Inflammatory macrophage (primary cell): ENCODE measurements at regions not wholly inside any gene's neighbourhood (a gene's known extent, or its start where the extent isn't known, plus 50 kb on each side); places are given as distances from the start of the nearest gene placed in this dataset.
"Not testable (repeated sequence)": the region's sequence is repeated elsewhere in the genome, so short reads cannot be mapped to it uniquely, and the experiment has no call there.

Experiments used
- DNase-seq, 2 donors: peaks; one replicate each; pipeline ENCODE4 v3.0.0-alpha.2; 2020 to 2022

DNA sequence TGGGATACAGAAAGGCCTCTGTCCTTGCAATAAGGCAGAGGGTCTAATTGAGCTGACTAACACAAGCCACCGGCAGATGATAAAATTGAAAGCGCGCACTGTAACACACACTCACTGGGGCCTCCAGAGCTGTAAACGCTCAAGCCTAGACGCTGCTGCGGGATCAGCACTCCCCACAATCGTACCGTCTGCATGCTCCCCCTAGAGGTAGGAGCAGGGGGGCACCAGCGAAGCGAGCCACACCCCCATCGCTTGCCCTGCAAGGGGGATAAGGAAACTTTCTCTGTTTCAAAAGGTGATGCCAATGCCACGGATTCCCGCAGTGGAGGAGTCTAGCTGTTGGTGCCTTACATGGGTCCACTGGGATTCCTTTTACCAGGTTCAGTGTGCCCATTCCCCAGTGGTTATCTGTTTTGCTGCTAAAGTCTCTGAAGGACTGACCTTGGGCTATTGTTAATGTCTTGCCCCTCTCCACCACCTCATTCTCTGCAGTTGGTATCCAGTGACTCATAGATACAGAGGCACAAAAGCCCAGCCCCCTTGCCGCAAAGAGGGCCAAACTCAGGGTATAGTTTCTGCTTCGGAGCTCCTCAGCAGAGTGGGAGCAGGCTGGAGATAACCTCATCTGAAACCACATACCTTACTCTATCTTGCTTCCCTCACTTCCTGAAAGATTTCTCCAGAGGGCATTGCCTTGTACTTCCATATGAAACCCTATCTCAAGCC is 139.3 kb upstream of the KBTBD8 start:
- DNase-seq, result no peak

DNA sequence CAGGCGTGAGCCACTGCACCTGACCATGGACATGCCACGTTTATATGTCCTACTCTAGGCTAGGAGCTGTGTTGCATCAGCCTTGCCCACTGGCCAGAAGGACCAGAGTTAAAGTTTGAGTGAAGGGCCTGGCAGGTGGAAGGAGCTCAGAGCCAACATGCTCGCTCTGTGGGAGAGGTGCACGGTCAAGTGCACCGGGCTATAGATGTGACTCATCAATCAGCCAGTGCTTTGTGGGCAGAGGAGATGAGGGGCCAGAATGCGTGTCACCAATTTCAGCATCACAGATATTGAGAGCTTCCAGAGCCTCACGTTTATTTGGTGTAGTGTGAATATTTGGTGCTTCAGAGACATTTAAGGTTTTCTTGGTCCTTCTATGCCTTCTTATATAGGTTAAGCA is 137.3 kb upstream of the KBTBD8 start:
- no peak for DNase-seq

DNA sequence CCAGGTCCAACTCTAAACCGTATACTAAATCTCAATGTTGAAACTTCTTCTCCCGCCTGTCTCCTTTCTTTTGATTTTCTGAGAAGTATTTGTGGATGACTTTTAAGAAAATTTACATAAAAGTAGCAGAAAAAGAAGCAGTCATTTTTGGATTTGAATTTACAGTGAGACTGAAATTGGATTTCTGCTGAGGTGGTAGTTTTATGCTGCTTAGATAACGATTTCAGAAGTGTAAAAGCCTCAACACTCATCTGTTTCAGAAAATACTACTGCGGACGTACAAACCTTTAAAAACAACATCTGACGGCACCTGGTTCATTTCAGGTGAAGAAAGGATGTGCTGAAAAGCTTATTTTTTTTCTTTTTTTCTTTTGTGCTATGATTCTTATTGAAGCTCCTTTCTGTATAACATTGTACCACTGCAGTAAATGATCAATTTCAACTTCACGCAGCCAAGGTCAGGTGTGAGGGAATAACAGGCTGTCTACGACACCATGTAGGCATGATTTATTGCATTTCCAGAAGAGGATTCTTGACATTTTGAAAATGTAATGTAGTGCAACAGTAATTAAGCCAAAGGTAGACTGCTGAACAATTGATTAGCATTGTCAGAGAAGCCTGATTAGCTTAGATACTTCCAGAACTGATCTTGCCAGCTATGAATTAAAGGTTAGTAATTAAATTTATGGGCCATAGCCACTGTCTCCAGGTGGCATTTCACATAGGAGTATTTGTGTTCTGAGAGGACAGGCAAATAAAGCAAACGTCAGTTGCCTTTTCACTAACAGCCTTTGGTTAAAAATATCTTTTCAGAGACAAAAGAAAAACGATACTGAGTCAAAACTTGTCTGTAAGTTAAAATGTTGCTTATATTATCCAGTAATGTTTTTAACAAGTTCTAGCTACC is 134.6 kb upstream of the KBTBD8 start:
- DNase-seq, result no peak

DNA sequence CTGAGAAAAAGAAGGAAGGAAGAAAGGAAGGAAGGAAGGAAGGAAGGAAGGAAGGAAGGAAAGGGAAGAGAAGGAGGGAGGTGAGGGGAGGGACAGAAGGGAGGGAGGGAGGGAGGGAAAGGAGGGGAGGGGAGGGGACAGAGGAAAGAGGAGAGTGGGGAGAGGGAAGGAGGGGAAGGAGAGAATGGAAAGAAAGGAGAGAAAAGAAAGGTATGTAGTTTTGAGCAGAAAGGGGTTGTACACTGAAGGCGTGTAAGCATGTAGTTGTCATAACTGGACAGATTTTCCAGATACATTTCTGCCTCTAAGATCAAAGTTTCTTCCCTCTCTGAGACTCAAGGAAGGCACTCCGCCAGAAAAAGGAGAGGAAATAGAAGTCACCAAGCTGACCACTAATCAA is 113.4 kb upstream of the KBTBD8 start:
- DNase-seq, result no peak

DNA sequence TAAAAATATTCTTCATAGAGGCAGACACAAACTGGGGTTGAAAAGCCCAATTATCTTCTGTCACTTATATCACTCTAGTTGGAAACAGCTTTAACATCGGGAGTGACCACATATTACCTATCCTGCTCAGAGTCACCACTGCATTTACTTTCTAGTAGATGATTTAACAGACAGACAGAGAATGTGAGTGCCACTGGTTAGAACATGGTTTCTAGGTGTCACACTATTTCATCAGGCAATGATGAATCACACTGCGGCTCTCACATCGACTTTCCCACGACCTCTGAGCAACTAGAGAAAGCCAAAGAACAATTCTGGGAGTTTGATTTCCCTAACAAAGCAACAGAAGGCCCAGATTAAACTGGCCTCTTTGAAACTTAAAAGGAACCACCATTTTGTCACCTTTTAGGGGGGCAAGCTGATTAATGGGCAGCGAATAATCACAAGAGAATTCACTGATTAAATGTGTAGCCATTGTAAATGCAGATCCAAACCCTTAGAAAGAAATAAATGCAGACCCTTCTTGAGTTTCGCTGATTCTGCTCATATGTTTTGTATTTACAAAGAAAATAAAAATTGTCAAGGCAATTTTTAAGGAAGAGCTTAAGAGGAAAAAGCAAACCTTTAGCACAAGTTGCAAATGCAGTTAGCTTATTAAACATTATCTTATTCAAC is 112.6 kb upstream of the KBTBD8 start:
- DNase-seq, result no peak

DNA sequence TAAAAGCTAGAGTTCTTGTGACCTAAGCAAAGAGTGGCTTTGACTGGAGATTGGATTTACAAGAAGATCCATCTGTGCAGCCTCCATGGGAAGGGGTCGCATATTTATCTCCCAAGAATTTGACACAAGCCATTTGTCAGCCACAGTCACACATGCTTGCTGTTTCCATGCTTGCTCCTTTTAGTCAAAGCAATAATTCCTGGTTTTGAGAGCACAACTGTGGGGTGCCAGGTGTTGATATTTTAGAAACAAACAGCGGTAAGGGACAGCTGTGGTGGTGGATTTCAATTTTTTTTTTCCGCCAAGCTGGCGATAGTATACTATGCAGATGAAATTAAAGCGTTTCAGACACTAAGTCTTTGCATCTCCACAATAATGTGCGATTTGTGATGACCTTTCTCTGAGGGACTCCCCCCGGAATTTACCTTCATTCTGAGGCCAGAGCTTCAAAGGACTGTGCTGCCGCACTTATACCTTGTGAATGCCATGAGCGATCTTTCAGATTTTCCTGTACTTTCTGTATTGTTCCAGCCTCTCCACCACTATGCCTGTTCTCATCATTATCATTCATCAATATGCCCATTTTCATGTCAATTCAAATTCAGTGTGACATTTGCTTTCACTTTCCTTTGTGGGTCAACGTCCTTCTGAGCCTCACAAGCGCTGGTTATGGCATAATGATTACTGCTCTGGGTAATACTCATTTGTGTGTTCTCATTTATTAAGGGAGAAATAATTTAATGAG is 108.2 kb upstream of the KBTBD8 start:
- no peak for DNase-seq

DNA sequence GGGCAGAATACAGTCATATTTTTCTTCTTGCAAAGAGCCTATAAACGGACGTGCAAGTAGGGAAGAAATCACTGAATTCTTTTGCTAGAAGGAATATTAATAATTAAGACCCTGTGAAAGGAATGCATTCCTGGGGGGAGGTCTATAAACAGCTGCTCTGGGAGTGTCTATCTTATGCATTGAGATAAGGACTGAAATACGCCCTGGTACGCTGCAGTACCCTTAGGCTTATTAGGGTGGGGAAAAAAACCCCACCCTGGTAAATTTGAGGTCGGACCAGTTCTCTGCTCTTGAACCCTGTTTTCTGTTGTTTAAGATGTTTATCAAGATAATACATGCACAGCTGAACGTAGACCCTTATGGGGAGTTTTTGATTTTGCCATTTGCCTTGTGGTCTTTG is 100.0 kb upstream of the KBTBD8 start:
- DNase-seq, result no peak

DNA sequence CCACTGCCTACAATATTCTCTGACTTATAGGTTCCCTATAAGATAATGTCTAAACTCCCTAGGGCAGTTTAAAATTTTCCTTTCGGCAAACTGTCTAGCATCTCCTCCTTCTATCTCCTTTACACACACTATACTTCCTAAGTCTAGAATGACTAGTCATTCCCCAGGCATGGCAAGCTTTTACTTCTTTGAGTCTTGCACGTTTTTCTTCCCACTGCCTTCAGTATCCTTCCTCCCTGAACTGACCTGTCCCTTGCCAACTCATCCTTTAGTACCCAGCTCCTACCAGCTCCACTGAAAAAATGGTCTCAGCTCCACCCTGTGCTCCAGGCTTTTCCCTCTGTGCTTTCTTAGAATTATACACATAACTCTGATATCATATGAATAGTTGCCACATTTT is 93.8 kb upstream of the KBTBD8 start:
- no peak for DNase-seq

DNA sequence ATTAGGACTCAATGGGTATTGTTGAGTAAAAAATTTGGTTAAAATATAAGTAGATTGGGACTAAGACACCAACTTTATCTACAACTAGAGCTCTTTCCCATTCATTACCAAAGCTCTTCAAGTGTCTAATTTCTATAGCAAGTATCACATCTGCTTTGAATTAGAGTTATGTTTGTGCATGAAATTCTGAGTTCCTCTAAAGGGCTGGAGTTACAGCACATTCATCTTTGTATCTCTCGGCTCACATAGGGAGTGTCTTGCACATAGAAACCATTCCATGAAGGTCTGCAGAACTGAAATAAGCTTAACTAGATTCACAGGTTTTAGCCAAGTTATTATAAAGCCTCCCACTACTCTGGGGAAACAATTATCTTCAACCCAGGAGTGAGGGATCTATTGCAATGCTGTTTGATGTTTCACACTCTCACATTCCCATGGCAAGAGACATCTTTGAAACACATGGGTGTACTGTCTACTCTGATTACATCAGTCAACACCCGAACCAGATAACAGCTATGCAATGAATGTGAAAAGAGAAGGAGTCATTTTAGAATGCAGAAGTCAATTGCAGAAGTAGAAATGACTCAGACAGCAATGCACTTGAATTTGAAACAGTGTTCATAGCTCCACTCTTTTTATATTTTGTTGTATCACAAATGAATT is 93.1 kb upstream of the KBTBD8 start:
- peak; percentile 57 to 76 for DNase-seq

DNA sequence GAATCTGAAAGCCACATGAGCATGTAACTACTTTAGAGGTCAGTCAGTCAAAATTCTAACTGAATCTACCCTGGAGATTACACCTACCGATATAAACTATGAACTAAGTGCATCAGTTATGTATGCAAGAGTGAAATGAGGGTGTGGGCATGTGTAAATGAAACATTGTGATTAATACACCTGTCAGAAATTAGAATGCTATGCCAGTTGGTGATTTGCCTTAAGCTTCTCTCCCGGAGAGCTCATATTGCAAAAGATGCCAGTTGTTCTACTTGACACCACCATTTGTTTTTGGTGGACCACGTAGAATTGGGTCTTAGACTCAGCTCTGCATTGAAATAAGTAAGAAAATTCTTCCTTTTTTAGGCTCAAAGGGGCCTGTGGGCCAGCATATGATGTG is 91.0 kb upstream of the KBTBD8 start:
- no peak for DNase-seq

DNA sequence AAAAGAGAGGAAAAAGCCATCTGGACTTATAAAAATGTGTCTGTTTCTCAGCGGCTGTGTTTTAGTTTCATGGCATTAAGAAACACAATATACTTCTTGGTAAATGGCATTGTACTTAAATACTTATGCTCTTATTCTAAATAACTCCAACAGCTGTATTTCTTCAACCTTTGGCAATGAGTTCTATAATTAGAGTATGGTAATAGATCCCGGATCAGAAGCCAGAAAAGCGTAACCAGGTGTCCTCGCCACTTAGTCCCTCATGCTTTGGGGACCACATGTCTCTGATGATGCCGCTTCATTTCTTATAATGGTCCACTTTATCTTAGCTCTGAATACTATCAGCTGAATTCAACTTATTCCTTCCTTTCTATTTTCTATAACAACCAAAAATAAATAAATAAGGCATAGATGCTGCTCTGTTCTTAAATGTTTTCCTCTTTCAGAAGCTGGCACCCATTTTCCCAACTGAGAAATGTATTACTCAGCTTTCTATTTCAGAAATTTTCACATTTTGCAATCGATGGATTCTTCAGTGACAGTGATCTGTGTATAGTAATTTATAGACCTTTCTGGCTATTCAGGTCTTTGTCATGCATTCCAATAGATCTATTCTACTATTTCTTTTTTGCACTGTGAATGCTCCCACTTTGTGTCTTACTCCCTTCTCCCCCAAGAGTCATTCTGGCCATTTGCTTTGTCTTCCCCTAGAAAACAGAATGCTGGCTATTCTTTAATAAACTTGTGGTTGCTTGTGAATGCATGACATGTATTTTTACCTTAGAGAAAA is 87.6 kb upstream of the KBTBD8 start:
- no peak for DNase-seq

DNA sequence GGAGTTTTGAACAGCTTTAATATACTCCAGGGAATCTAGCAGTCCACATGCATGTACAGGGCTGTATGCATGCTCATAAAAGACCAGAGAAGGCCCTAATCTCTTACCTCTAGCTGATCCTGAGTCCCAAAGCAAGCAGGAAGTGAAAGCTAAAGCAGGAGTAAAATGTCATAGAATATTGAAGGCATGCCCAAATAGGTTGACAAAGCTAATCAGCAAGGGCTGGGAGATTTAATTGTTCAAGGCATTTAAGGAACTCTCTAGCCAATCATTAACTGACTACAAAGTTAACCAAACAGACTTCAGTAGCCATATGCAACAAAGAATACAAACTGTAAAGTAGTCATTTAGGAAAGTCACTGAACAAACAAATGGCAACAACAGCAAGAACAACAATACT is 85.8 kb upstream of the KBTBD8 start:
- no peak for DNase-seq

DNA sequence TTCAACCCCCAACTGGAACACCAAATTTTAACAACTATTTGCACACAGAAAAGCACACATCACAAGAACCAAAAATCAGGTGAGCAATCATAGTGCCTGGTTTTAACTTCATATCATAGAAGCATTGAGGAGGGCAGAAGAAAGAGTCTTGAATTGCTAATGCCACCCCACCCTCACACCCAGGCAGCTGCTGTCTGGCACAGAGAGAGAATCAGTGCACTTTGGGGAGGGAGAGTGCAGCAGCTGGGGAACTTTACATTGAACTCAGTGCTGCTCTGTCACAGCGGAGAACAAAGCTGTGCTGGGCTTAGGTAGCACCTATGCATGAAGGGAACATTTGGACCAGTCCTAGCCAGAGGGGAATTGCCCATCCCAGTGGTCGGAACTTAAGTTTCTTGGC is 76.0 kb upstream of the KBTBD8 start:
- DNase-seq, result no peak

DNA sequence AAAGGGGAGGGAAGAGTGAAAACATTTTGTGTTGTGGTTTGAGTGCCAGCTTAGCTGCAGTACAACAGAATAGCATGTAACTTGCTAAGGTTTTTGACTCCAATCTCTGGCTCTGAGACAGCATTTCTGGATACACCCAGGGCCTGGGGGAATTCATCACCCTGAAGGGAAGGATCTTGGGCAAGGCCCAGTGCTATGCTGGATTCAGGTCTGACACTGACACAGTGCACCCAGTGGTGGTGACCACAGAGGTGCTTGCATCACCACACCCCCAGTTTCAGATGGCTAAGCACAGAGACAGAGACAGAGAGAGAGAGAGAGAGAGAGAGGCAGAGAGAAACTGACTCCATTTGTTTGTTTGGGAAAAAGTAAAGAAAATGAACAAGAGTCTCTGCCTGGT is 74.1 kb upstream of the KBTBD8 start:
- no peak for DNase-seq

DNA sequence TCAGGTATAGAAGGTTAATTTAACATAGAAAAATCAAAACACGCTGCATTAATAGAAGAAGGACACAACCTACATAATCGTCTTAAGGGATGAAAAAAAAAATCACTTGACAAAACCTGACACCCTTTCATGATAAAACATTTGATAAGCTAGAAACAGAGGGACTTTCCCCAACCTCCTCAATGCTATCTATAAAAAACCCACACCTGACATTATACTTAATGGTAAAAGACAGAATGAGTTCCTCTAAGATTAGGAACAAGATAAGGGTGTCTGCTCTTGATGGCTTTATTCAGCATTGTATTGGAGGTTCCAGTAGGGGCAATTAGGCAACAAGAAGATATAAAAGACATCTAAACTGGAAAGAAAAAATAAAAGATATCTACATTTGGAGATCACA is 69.9 kb upstream of the KBTBD8 start:
- no peak for DNase-seq

DNA sequence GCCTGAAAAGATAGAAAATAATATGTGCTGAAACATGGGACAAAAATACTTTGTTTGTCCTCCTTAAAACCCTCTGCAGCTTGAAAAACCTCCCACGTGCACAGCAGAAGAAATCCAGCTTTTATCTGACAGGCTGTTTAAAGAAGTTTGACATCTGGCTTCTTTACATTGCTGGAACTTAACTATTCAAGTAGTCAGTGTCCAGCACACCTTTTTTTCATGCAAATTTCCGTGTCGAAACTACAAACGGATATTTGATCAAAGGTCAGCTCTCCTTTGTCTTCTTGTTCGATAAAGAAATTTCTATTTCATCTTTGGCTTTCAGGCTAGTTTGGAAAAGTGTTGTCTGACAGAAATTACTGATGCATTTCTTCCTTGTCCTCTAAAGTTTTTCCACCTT is 66.8 kb upstream of the KBTBD8 start:
- DNase-seq, result no peak

DNA sequence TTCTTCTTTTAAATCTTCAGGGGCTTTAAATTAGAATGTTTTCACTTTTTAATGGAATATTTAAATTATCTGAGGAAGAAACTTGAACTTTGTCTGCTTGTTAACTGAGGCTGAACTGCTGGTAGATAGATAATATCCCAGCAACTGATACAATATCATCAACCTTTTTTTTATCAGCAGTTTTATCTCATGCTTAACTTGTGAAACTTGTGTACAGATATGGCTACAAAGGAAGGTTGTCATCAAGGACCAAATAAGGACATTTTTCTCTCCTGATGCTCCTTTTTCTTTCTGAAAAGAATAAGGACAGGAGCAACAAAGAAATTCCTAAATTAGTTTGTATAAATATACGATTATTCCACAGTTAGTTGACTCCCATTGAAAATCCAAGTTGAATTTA is 66.4 kb upstream of the KBTBD8 start:
- DNase-seq, result no peak

DNA sequence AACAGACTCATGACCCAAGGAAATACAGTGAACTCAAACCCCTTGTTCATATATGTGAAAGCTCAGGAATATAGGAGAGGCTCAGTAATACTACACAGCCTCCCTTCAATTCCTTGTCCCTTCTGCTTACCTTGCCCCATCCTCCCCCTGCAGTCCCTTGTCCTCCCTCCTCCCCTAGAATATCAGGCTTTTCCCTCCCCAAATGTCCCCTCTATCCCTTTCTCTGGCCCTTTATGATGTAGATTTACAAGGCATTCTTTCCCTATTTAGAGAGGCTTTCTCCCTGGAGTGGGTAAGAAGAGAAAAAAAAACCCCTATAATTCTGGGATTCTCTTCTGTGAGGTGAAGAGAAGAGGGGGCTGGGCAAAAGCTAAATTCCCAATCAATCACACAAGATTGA is 64.9 kb upstream of the KBTBD8 start:
- DNase-seq, result no peak

DNA sequence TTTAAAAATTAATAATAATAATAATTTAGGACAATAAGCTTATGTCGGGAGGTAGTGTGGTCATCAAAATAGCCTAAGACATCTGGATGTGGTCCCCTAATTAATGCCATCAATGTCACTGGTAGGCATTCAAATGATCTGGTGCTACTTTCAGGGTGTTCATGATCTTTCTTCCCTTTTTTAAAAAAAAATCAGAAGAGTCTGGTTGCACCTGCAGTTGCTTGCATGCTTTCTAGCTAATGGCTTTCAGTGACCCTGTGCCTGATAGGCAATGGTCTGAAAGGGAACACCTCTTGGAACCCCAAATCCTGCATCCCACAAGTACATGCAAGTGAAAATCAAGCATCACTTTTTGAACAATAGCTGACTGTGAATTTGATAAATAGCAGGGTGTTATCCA is 64.1 kb upstream of the KBTBD8 start:
- no peak for DNase-seq

DNA sequence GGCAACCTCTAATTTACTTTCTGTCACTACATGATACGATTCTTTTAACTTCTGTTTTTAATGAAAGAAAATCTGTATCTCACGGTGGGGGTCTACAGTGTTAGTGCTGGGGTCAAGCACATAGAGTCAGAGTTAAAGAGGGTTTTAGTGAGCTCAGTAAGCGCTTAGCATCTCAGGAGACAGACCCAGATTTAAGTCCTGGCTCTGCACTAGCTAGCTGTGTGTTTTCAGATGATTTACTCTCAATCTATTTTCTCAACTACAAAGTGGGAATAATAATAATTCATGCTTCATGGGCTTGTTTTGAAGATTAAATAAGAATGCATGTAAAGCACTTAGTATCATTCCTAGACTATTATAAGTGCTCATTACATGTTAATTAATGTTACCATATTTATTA is 63.4 kb upstream of the KBTBD8 start:
- no peak for DNase-seq

DNA sequence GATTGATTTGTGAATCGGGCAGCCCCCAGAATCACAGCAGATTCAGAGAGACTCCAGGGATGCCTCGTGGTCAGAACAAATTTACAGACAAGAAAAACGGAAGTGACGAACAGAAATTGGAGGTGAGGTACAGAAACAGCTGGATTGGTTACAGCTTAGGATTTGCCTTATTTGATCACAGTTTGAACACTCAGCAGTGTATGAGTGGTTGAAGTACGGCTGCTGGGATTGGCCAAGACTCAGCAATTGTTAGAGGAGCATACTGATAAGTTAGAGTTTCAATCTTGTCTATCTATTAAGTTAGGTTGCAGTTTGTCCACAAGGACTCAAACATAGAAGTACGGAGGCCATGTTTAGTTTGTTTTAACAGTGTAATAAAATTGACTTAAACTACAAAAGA is 61.1 kb upstream of the KBTBD8 start:
- not testable (repeated sequence) for DNase-seq
